SK-N-SH (cell line): ENCODE measurements at regions not wholly inside any gene's neighbourhood (a gene's known extent, or its start where the extent isn't known, plus 50 kb on each side); places are given as distances from the start of the nearest gene placed in this dataset.
A peak's percentile ranks its signal among the peaks of the same experiment; 100 is the strongest.

Source experiments
- ELF1 ChIP-seq: IDR thresholded peaks from 2 replicates; pipeline ENCODE4 v1.4.0; 2012
- EZH2phosphoT487 ChIP-seq: fragments of 200-600 bp; sonication (generic); IDR thresholded peaks from 2 replicates; pipeline ENCODE4 v1.6.1; 2017; ENCODE audit warnings: low read depth, mixed run types, mild to moderate bottlenecking, antibody characterized with exemption, moderate library complexity, borderline replicate concordance
- FOXJ3 ChIP-seq: sonication (generic); formaldehyde crosslinking; IDR thresholded peaks from 2 replicates; pipeline ENCODE4 v1.5.1; 2020; ENCODE audit warnings: mild to moderate bottlenecking, missing genetic modification reagents
- FOXM1 ChIP-seq: IDR thresholded peaks from 2 replicates; pipeline ENCODE4 v1.4.0; 2012; ENCODE audit warnings: low read depth, mild to moderate bottlenecking
- GABPA ChIP-seq: IDR thresholded peaks from 2 replicates; pipeline ENCODE4 v1.4.0; 2012; ENCODE audit warnings: low read depth, mild to moderate bottlenecking
- GATA2 ChIP-seq: sonication (generic); formaldehyde crosslinking; IDR thresholded peaks from 2 replicates; pipeline ENCODE4 v1.5.0; 2020; ENCODE audit warnings: mild to moderate bottlenecking, missing genetic modification reagents
- JUND ChIP-seq: IDR thresholded peaks from 2 replicates; pipeline ENCODE4 v1.4.0; 2012
- MEF2A ChIP-seq: IDR thresholded peaks from 2 replicates; pipeline ENCODE4 v1.4.0; 2012; ENCODE audit warnings: low read depth, borderline replicate concordance
- MXI1 ChIP-seq: IDR thresholded peaks from 2 replicates; pipeline ENCODE4 v1.6.1; 2012; ENCODE audit warnings: mild to moderate bottlenecking, low read depth, low read length, improper control_type of control experiment
- POLR2AphosphoS5 ChIP-seq: IDR thresholded peaks from 2 replicates; pipeline ENCODE4 v1.6.1; 2012; ENCODE audit warnings: low read depth, low read length
- SIN3A ChIP-seq: IDR thresholded peaks from 2 replicates; pipeline ENCODE4 v1.6.1; 2012; ENCODE audit warnings: low read depth, mild to moderate bottlenecking, low read length, moderate library complexity, borderline replicate concordance
- TCF12 ChIP-seq: IDR thresholded peaks from 2 replicates; pipeline ENCODE4 v1.4.0; 2012
- TEAD4 ChIP-seq: IDR thresholded peaks from 2 replicates; pipeline ENCODE4 v1.4.0; 2012; ENCODE audit warnings: mild to moderate bottlenecking, borderline replicate concordance; ENCODE audit not compliant: insufficient read depth
- TF ChIP-seq, protein P1 (sequence below): IDR thresholded peaks from 2 replicates; pipeline ENCODE4; 2012
- TF ChIP-seq, protein P2 (sequence below): IDR thresholded peaks from 2 replicates; pipeline ENCODE4 v1.6.1; 2012; ENCODE audit warnings: mild to moderate bottlenecking, low read depth, low read length, moderate library complexity
- TF ChIP-seq, protein P3 (sequence below): fragments of 150-350 bp; IDR thresholded peaks from 2 replicates; pipeline ENCODE4 v1.6.1; 2016; ENCODE audit warnings: mild to moderate bottlenecking, low read depth, low read length
- TF ChIP-seq, protein P4 (sequence below): IDR thresholded peaks from 2 replicates; pipeline ENCODE4 v1.4.0; 2012; ENCODE audit warnings: low read depth, borderline replicate concordance
- TF ChIP-seq, protein P5 (sequence below): fragments of 150-350 bp; IDR thresholded peaks from 2 replicates; pipeline ENCODE4 v1.6.1; 2017; ENCODE audit warnings: antibody characterized with exemption, low read length, low read depth, borderline replicate concordance

DNA sequence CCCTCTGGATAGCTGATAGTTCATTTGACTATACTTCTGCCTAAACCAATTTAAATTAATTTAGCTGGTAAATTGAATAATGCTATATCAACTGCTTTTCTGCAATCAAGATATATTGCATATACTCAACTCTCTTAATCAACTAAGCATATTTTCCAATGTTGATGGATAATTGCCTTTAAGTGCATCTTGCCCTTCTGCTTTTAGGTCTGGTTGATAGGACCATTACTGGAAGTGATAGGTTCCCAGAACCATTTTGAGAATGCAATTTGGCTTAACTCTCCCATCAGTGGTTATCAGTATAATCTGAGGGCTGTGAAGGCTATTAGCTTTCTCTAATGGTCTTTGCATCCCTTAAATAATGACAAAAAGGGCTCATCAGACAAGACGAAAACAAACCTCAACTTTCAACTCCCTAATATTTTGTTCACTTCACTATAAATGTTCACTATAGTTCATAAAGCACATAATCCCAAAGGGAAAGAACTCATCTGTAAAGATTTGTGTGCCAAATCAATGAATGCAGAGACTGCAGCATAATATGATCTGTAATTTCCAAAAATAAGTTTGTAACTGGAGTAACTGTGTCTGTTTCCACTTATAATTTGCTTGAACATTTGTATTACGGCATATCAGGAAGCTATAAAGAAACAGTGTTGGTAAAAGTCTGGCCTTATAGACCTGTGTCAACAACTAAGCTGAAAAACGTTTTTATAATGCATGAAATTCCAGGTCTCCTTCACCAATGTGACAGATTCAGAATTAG lies 273.6 kb downstream of the FBXO8 start (continued):
- TF ChIP-seq TCF12 = peak; percentile 85
- TF ChIP-seq, protein P1, sequence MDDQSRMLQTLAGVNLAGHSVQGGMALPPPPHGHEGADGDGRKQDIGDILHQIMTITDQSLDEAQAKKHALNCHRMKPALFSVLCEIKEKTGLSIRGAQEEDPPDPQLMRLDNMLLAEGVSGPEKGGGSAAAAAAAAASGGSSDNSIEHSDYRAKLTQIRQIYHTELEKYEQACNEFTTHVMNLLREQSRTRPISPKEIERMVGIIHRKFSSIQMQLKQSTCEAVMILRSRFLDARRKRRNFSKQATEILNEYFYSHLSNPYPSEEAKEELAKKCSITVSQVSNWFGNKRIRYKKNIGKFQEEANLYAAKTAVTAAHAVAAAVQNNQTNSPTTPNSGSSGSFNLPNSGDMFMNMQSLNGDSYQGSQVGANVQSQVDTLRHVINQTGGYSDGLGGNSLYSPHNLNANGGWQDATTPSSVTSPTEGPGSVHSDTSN = peak; percentile 77
- TF ChIP-seq MEF2A = peak; percentile 64; the same call in 1 of the 2 replicates
- TF ChIP-seq, protein P2, sequence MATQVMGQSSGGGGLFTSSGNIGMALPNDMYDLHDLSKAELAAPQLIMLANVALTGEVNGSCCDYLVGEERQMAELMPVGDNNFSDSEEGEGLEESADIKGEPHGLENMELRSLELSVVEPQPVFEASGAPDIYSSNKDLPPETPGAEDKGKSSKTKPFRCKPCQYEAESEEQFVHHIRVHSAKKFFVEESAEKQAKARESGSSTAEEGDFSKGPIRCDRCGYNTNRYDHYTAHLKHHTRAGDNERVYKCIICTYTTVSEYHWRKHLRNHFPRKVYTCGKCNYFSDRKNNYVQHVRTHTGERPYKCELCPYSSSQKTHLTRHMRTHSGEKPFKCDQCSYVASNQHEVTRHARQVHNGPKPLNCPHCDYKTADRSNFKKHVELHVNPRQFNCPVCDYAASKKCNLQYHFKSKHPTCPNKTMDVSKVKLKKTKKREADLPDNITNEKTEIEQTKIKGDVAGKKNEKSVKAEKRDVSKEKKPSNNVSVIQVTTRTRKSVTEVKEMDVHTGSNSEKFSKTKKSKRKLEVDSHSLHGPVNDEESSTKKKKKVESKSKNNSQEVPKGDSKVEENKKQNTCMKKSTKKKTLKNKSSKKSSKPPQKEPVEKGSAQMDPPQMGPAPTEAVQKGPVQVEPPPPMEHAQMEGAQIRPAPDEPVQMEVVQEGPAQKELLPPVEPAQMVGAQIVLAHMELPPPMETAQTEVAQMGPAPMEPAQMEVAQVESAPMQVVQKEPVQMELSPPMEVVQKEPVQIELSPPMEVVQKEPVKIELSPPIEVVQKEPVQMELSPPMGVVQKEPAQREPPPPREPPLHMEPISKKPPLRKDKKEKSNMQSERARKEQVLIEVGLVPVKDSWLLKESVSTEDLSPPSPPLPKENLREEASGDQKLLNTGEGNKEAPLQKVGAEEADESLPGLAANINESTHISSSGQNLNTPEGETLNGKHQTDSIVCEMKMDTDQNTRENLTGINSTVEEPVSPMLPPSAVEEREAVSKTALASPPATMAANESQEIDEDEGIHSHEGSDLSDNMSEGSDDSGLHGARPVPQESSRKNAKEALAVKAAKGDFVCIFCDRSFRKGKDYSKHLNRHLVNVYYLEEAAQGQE = peak; percentile 34; the same call in 1 of the 2 replicates
- peak; percentile 95 for TF ChIP-seq FOXJ3 (CRISPR knock-in tag)
- TF ChIP-seq EZH2phosphoT487 = peak; percentile 42; the same call in 1 of the 2 replicates
- peak; percentile 65; the same call in 1 of the 2 replicates for TF ChIP-seq MXI1
- no peak for TF ChIP-seq GABPA
- TF ChIP-seq, protein P3, sequence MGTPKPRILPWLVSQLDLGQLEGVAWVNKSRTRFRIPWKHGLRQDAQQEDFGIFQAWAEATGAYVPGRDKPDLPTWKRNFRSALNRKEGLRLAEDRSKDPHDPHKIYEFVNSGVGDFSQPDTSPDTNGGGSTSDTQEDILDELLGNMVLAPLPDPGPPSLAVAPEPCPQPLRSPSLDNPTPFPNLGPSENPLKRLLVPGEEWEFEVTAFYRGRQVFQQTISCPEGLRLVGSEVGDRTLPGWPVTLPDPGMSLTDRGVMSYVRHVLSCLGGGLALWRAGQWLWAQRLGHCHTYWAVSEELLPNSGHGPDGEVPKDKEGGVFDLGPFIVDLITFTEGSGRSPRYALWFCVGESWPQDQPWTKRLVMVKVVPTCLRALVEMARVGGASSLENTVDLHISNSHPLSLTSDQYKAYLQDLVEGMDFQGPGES = no peak; the same call in 1 of the 2 replicates
- peak; percentile 99 for TF ChIP-seq FOXM1
- TF ChIP-seq POLR2AphosphoS5 = peak; percentile 84
- TF ChIP-seq, protein P4, sequence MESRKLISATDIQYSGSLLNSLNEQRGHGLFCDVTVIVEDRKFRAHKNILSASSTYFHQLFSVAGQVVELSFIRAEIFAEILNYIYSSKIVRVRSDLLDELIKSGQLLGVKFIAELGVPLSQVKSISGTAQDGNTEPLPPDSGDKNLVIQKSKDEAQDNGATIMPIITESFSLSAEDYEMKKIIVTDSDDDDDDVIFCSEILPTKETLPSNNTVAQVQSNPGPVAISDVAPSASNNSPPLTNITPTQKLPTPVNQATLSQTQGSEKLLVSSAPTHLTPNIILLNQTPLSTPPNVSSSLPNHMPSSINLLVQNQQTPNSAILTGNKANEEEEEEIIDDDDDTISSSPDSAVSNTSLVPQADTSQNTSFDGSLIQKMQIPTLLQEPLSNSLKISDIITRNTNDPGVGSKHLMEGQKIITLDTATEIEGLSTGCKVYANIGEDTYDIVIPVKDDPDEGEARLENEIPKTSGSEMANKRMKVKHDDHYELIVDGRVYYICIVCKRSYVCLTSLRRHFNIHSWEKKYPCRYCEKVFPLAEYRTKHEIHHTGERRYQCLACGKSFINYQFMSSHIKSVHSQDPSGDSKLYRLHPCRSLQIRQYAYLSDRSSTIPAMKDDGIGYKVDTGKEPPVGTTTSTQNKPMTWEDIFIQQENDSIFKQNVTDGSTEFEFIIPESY = no peak; the same call in 1 of the 2 replicates
- TF ChIP-seq TEAD4 = peak; percentile 99
- TF ChIP-seq SIN3A = peak; percentile 52; the same call in 1 of the 2 replicates
- peak; percentile 56 for TF ChIP-seq JUND
- no peak for TF ChIP-seq ELF1
- TF ChIP-seq GATA2 (CRISPR knock-in tag) = peak; percentile 98
- TF ChIP-seq, protein P5, sequence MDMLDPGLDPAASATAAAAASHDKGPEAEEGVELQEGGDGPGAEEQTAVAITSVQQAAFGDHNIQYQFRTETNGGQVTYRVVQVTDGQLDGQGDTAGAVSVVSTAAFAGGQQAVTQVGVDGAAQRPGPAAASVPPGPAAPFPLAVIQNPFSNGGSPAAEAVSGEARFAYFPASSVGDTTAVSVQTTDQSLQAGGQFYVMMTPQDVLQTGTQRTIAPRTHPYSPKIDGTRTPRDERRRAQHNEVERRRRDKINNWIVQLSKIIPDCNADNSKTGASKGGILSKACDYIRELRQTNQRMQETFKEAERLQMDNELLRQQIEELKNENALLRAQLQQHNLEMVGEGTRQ = no peak
